NB4 (cell line): ENCODE measurements at regions not wholly inside any gene's neighbourhood (a gene's known extent, or its start where the extent isn't known, plus 50 kb on each side); places are given as distances from the start of the nearest gene placed in this dataset.

Experiments used
- DNase-seq: peaks from one replicate; pipeline ENCODE4 v3.0.0; 2010; ENCODE audit warnings: low read depth
- H3K4me3 ChIP-seq: one replicate; pipeline ENCODE4 v1.5.1; 2011; ENCODE audit warnings: mild to moderate bottlenecking, low read depth, low read length, moderate library complexity
- CTCF ChIP-seq: IDR thresholded peaks from one replicate; pipeline ENCODE4 v1.5.1; 2012; ENCODE audit warnings: low read depth, low read length
- MAX ChIP-seq: IDR thresholded peaks from 2 replicates; pipeline ENCODE4 v1.6.1; 2011; ENCODE audit warnings: low read depth, low read length
- MYC ChIP-seq: IDR thresholded peaks from 2 replicates; pipeline ENCODE4 v1.6.1; 2011; ENCODE audit warnings: low read depth, low read length
- POLR2A ChIP-seq: IDR thresholded peaks from 2 replicates; pipeline ENCODE4 v1.6.1; 2011; ENCODE audit warnings: mild to moderate bottlenecking; ENCODE audit not compliant: insufficient read length; ENCODE audit errors: extremely low read depth

DNA sequence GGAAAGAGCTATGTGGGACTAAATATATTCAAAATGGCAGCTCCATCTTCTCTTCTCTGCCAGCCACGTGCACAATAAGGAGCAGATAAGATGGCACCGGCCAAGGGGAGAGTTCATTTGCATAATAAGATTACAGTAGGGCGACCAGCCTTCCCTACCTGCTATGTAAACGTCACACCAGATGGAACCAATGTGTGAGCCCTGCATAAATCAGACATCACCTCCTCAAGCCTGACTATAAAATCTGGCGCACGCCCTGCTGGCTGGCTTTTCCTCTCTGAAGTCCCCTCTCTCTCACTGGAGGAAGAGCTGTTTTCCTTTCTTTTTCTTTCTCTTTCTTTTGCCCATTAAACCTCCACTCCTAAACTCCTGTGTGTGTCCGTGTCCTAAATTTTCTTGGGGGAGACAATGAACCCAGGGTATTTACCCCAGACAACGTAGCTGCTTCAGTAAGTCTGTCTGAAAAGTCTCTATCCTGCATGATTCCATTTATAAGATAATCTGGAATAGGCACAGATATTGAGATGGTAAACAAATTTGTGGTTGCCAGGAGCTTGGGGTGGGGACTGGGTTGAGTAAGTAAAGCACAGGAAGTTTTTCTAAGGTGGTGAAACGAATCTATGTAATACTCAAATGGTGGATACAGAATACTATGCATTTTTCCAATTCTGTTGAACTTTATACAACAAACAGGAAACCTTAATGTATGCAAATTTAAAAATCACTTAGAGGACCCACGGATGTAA lies 670.0 kb upstream of the KIRREL3 start:
- TF ChIP-seq CTCF (no peak), POLR2A (no peak), MAX (no peak), MYC (no peak)
- H3K4me3 ChIP-seq, result no peak overlapping the region
- DNase-seq, result no peak

- TF ChIP-seq CTCF (no peak), MAX (no peak), MYC (no peak), POLR2A (no peak)
- DNase-seq, result no peak
- no peak overlapping the region for H3K4me3 ChIP-seq
Measured at GRCh38 chr11:127656116-127656836, 655.7 kb upstream of the KIRREL3 start.

GRCh38 chr11:127653076-127653475 lies 652.5 kb upstream of the KIRREL3 start:
- no peak for DNase-seq
- H3K4me3 ChIP-seq, result no peak overlapping the region
- TF ChIP-seq MYC (no peak), CTCF (no peak), POLR2A (no peak), MAX (no peak)

- DNase-seq, result no peak
- no peak for TF ChIP-seq MAX
- TF ChIP-seq CTCF, result no peak
- TF ChIP-seq MYC, result no peak
- no peak for TF ChIP-seq POLR2A
- no peak overlapping the region for H3K4me3 ChIP-seq
Measured at GRCh38 chr11:127651888-127652221, 651.3 kb upstream of the KIRREL3 start.

DNA sequence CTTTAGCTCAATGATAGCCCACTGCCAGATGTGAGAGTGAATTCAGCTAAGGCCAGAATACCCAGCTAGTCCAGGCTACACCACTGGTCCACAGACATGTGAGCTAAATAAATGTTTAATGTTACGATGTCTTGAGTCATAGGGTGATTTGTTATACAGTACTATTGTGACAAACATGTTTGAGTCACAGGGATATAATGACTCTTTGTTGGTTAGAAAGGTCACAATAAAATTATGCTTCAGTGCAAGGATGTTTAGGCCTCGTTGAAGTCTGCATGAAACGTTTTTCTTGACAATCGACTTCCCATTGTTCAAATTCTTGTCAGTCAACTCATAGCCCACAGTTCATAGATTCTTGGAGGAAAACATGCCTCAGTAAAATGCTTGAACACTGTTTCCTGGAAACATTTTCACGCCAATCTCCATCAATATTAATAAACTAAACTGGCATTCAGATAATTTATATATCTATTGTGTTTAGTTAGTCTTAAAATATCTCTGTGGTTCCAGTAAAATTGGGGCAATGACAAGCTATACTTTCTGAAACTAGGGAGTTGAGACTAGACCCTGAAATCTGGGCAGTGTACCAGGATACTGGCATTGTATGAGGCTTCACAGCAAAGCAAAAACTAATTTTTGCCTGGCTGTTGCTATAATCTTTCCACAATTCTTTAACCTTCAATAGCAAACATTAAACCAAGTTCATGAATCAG lies 650.8 kb upstream of the KIRREL3 start:
- no peak for DNase-seq
- TF ChIP-seq CTCF, result no peak
- no peak for TF ChIP-seq POLR2A
- TF ChIP-seq MYC, result no peak
- no peak for TF ChIP-seq MAX
- H3K4me3 ChIP-seq, result no peak overlapping the region
